ENCODE measurements at regions not wholly inside any gene's neighbourhood (a gene's known extent, or its start where the extent isn't known, plus 50 kb on each side); places are given as distances from the start of the nearest gene placed in this dataset.

- H3K4me3 ChIP-seq (ENCODE audit: low read depth, low read length, poor library complexity, severe bottlenecking) = no peak overlapping the region
- DNase-seq (ENCODE audit: low spot score) = no peak
- TF ChIP-seq, protein P1, sequence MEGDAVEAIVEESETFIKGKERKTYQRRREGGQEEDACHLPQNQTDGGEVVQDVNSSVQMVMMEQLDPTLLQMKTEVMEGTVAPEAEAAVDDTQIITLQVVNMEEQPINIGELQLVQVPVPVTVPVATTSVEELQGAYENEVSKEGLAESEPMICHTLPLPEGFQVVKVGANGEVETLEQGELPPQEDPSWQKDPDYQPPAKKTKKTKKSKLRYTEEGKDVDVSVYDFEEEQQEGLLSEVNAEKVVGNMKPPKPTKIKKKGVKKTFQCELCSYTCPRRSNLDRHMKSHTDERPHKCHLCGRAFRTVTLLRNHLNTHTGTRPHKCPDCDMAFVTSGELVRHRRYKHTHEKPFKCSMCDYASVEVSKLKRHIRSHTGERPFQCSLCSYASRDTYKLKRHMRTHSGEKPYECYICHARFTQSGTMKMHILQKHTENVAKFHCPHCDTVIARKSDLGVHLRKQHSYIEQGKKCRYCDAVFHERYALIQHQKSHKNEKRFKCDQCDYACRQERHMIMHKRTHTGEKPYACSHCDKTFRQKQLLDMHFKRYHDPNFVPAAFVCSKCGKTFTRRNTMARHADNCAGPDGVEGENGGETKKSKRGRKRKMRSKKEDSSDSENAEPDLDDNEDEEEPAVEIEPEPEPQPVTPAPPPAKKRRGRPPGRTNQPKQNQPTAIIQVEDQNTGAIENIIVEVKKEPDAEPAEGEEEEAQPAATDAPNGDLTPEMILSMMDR (conservative IDR thresholded peaks at IDR 0.05; ENCODE audit: low read depth, low read length) = no peak
- no peak for TF ChIP-seq EZH2 (IDR thresholded peaks at IDR 0.05; ENCODE audit: borderline replicate concordance, low read depth, low read length, poor library complexity, severe bottlenecking)
- intact Hi-C loops (cut with micrococcal nuclease; ENCODE audit: unreplicated experiment) = no loop called here
- H3K36me3 ChIP-seq (ENCODE audit: insufficient read depth, low read length, poor library complexity, severe bottlenecking) = no peaks in the 10 kb centered on the region
- H3K9me3 ChIP-seq (ENCODE audit: low read depth, low read length, poor library complexity, severe bottlenecking) = no peaks in the 10 kb centered on the region
- no peaks in the 10 kb centered on the region for H3K27me3 ChIP-seq (replicated peaks; ENCODE audit: insufficient read depth, low read depth, low read length, poor library complexity)
- BruUV-seq (replicated peaks) = no TSS peak
- CTCF ChIA-PET = no interaction called here
- no peaks in the 10 kb centered on the region for H3K4me1 ChIP-seq (ENCODE audit: insufficient read depth, low read length, poor library complexity, severe bottlenecking)
- H3K27ac ChIP-seq (ENCODE audit: low read depth, low read length, poor library complexity, severe bottlenecking) = no peak overlapping the region
- POLR2A ChIA-PET (ENCODE audit: low non-redundant PET) = no interaction called here
These were observed 323.6 kb upstream of the PODXL start for GRCh38 chr7:131880078-131880477.

- CTCF ChIA-PET = no interaction called here
- no peaks in the 10 kb centered on the region for H3K9me3 ChIP-seq (ENCODE audit: low read depth, low read length, poor library complexity, severe bottlenecking)
- TF ChIP-seq, protein P1 (conservative IDR thresholded peaks at IDR 0.05; ENCODE audit: low read depth, low read length) = no peak
- TF ChIP-seq EZH2 (IDR thresholded peaks at IDR 0.05; ENCODE audit: borderline replicate concordance, low read depth, low read length, poor library complexity, severe bottlenecking) = no peak
- intact Hi-C loops (cut with micrococcal nuclease; ENCODE audit: unreplicated experiment) = no loop called here
- no peak overlapping the region for H3K27ac ChIP-seq (ENCODE audit: low read depth, low read length, poor library complexity, severe bottlenecking)
- no TSS peak for BruUV-seq (replicated peaks)
- peaks cover under 1% of the 10 kb centered on the region for H3K27me3 ChIP-seq (replicated peaks; ENCODE audit: insufficient read depth, low read depth, low read length, poor library complexity)
- DNase-seq (ENCODE audit: low spot score) = no peak
- no peaks in the 10 kb centered on the region for H3K36me3 ChIP-seq (ENCODE audit: insufficient read depth, low read length, poor library complexity, severe bottlenecking)
- H3K4me3 ChIP-seq (ENCODE audit: low read depth, low read length, poor library complexity, severe bottlenecking) = no peak overlapping the region
- H3K4me1 ChIP-seq (ENCODE audit: insufficient read depth, low read length, poor library complexity, severe bottlenecking) = no peaks in the 10 kb centered on the region
- POLR2A ChIA-PET (ENCODE audit: low non-redundant PET) = no interaction called here
These were observed 323.0 kb upstream of the PODXL start for GRCh38 chr7:131879424-131879823.

DNA sequence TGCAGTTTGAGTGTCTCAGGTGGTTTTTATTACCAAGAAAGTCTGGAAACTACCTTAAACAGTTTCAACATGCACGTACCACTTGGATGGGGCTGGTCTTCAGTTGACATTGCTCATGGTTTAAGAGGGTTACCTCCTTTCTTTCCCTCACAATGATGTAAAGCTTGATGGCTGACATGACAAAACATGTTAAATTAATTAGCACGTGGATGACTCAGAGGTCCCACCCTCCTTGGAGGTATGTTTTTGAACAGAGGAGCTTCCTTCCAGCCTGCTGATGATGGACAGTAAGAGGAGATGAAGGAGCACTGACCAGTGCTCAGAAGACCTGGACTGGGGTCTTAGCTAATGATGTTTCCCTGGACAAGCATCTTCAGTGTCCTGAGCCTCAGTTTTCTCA, 322.3 kb upstream of the PODXL start:
- peaks cover 4% of the 10 kb centered on the region for H3K27me3 ChIP-seq (replicated peaks; ENCODE audit: insufficient read depth, low read depth, low read length, poor library complexity)
- H3K9me3 ChIP-seq (ENCODE audit: low read depth, low read length, poor library complexity, severe bottlenecking) = no peaks in the 10 kb centered on the region
- H3K4me1 ChIP-seq (ENCODE audit: insufficient read depth, low read length, poor library complexity, severe bottlenecking) = no peaks in the 10 kb centered on the region
- no peaks in the 10 kb centered on the region for H3K36me3 ChIP-seq (ENCODE audit: insufficient read depth, low read length, poor library complexity, severe bottlenecking)
- TF ChIP-seq, protein P1 (conservative IDR thresholded peaks at IDR 0.05; ENCODE audit: low read depth, low read length) = no peak
- no peak for TF ChIP-seq EZH2 (IDR thresholded peaks at IDR 0.05; ENCODE audit: borderline replicate concordance, low read depth, low read length, poor library complexity, severe bottlenecking)
- H3K27ac ChIP-seq (ENCODE audit: low read depth, low read length, poor library complexity, severe bottlenecking) = no peak overlapping the region
- ChIA-PET CTCF (no interaction called here), POLR2A (ENCODE audit: low non-redundant PET) (no interaction called here)
- intact Hi-C loops (cut with micrococcal nuclease; ENCODE audit: unreplicated experiment) = no loop called here
- no peak for DNase-seq (ENCODE audit: low spot score)
- BruUV-seq (replicated peaks) = no TSS peak
- H3K4me3 ChIP-seq (ENCODE audit: low read depth, low read length, poor library complexity, severe bottlenecking) = no peak overlapping the region

Data from A673 (cell line).